GM18505 (cell line): ENCODE measurements at regions not wholly inside any gene's neighbourhood (a gene's known extent, or its start where the extent isn't known, plus 50 kb on each side); places are given as distances from the start of the nearest gene placed in this dataset.
"Not testable (repeated sequence)": the region's sequence is repeated elsewhere in the genome, so short reads cannot be mapped to it uniquely, and the experiment has no call there.

Source experiments
- ATAC-seq: cut with Tn5 transposase; IDR thresholded peaks from one replicate; pipeline ENCODE4 v1.9.1; 2021; ENCODE audit not compliant: unreplicated experiment
- POLR2A ChIP-seq: IDR thresholded peaks from 4 replicates; pipeline ENCODE4 v1.6.1; 2011; ENCODE audit warnings: borderline replicate concordance; ENCODE audit not compliant: insufficient read depth, insufficient read length; ENCODE audit errors: extremely low read depth

- no peak for ATAC-seq
- TF ChIP-seq POLR2A, result no peak
Observed at GRCh38 chr4:117704721-117705120, 329.6 kb upstream of the NDST3 start.

DNA sequence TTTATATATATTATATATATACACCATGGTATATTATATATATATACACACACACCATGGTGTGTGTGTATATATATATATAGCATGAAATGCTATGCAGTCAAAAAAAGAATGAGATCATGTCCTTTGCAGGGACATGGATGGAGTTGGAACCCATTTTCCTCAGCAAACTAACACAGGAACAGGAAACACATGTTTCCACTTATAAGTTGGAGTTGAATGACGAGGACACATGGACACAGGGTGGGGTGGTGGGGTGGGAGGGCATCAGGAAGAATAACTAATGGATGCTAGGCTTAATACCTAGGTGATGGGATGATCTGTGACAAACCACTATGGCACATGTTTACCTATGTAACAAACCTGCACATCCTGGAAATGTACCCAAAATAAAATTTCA is 293.6 kb upstream of the NDST3 start:
- no peak for ATAC-seq
- no peak for TF ChIP-seq POLR2A

DNA sequence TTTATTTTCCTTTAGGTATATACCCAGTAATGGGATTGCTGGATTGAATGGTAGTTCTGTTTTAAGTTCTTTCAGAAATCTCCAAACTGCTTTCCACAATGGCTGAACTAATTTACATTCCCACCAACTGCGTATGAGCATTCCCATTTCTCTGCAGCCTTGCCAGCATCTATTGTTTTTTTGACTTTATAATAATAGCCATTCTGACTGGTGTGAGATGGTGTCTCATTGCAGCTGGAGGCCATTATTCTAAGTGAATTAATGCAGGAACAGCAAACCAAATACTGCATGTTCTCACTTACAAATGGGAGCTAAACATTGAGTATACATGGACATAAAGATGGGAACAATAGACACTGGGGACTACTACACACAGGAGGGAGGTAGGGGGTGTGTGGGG is 288.9 kb upstream of the NDST3 start:
- not testable (repeated sequence) for ATAC-seq

GRCh38 chr4:117755438-117755837 is 278.8 kb upstream of the NDST3 start:
- TF ChIP-seq POLR2A, result no peak
- ATAC-seq, result no peak

DNA sequence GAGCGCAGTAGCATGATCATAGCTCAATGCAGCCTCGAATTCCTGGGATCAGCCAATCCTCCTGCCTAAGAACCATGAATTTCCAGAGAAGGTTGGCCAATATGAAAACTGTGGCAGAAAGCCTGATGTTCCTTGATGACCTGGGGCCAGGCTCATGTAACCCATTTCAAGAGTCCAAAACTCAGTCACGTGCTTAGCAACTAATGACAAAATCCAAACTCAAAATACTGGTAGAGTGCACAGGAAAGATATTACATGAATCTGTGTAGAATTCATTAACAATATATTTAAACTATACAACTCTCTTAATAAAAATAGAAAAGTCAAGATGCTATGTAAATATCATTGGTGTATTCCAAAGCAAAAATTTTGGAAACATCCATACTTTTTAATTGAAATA is 265.7 kb upstream of the NDST3 start:
- TF ChIP-seq POLR2A, result no peak
- no peak for ATAC-seq

- TF ChIP-seq POLR2A, result no peak
- ATAC-seq, result no peak
Observed at GRCh38 chr4:117770269-117771102, 263.8 kb upstream of the NDST3 start.

DNA sequence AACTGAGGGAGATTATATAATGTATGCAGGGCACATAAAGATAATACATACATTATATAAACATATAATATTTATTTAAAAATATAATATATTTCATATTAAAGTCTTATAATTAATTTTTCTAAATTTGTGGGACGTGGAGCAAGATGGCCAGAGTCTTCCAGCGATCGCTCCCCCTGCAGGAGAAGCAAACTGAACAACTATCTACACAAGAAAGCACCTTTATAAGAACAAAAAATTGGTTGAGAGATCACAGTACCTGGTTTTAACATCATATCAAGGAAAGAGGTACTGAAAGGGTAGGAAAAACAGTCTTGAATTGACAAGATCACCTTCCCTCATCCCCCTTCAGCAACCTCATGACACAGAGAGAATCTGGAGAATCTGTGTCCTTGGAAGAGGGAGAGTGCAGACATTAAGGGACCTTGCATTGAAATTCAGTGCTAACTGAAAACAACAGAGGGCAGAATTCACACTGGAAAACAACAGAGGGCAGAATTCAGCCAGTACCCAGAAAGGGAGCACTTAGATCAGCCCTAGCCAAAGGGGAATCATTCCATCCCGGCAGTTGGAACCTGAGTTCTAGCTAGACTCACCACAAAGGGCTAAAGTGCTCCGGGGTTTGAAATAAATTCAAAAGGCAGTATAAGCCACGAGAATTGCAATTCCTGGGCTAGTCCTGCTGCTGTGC is 262.5 kb upstream of the NDST3 start:
- ATAC-seq, result no peak
- no peak for TF ChIP-seq POLR2A

- ATAC-seq, result no peak
- no peak for TF ChIP-seq POLR2A
Observed at GRCh38 chr4:117773064-117773936, 261.0 kb upstream of the NDST3 start.

DNA sequence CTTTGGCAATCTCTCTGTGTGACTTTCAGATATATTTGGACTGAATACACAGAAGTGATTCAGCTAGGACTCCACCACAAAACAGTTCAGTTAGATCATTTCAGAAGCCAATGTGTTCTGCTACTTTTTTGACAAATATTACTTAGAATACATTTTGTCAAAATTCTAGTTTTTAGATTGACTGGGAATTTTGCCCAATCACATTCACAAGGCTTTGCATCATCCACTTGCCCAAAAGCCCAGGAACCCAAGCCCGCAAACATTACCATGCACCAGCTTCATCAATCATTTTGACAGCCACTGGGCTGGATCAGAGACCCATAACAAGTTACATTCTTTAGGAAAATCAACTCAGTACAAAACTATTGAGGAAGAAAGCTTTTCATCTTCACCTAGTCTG is 256.6 kb upstream of the NDST3 start:
- no peak for ATAC-seq
- no peak for TF ChIP-seq POLR2A

DNA sequence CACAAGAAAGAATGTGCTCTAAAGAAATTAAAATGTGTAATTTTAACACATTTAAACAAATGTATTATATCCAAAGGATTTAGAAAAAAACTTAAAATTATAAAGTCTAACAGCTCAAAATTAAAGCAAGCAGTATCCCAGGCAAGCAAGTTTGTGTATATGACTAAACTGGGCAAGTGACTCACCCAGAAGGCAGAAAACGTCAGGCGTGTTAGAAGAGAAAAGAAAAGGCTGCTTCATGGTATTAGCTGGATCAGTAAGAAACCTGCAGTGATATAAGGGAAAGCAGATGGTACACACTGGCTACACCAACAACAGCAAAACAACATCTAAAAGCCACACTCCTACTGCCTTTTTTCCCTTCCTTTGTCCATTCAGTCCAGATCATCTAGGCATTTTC is 250.6 kb upstream of the NDST3 start:
- no peak for TF ChIP-seq POLR2A
- no peak for ATAC-seq

DNA sequence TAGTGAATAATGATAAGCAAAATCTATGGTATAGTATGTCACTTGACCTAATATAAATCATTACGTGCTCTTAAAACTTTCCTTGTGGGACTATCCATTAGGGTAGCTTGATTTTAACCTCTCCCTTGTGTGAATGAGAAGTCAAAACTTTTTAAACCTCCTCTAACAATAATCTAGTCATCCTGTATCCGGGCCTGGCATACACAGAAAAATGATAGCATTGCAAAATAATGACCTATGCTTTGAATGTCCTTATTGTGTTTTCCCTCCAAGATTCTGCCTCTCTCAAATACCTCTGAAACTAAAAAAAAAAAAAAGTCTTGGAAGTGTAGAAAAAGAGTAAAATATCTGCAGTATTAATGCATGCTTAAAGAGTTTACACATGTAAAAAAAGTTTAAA is 250.0 kb upstream of the NDST3 start:
- no peak for ATAC-seq
- TF ChIP-seq POLR2A, result no peak

- no peak for ATAC-seq
- TF ChIP-seq POLR2A, result no peak
Observed at GRCh38 chr4:117786566-117786965, 247.7 kb upstream of the NDST3 start.

- ATAC-seq, result no peak
- no peak for TF ChIP-seq POLR2A
Observed at GRCh38 chr4:117793845-117794480, 240.3 kb upstream of the NDST3 start.
